ENCODE measurements at regions not wholly inside any gene's neighbourhood (a gene's known extent, or its start where the extent isn't known, plus 50 kb on each side); places are given as distances from the start of the nearest gene placed in this dataset.
"Not testable (repeated sequence)": the region's sequence is repeated elsewhere in the genome, so short reads cannot be mapped to it uniquely, and the experiment has no call there.

DNA sequence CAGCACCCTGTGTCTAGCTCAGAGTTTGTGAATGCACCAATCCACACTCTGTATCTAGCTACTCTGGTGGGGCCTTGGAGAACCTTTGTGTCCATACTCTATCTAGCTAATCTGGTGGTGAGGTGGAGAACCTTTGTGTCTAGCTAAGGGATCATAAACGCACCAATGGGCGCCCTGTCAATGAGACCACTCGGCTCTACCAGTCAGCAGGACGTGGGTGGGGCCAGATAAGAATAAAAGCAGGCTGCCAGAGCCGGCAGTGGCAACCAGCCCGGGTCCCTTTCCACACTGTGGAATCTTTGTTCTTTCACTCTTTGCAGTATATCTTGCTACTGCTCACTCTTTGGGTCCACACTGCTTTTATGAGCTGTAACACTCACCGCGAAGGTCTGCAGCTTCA, 699.7 kb downstream of the CDH18 start:
- not testable (repeated sequence) for H3K4me1 ChIP-seq (ENCODE audit: insufficient read depth, low read length); H3K9ac ChIP-seq (ENCODE audit: low read depth, low read length); H3K9me3 ChIP-seq (ENCODE audit: insufficient read depth, low read depth, low read length); H3K4me3 ChIP-seq (ENCODE audit: low read length); H3K27ac ChIP-seq (ENCODE audit: low read length); H3K36me3 ChIP-seq (ENCODE audit: insufficient read depth, low read depth, low read length); H3K27me3 ChIP-seq (ENCODE audit: insufficient read depth, low read length)

DNA sequence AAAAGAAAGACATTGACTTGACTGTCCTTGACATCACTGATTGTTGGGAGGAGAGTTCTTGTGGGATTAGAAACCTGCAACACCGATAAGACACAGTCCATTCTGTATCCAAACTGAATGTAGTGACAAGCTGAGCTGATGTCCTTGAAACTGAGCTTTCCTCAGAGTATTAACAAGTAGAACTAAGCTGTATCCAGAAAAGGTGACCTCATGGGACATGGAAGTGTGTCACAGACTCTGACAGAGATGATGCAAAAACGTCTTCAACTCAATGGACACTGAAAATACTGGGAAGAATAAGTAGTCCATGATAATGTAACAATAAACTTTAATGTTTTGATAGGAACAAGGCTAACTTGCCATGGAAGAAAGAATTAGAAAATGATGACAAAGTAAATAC, 690.1 kb downstream of the CDH18 start:
- H3K36me3 ChIP-seq (ENCODE audit: insufficient read depth, low read depth, low read length), result no peaks in the 10 kb centered on the region

DNA sequence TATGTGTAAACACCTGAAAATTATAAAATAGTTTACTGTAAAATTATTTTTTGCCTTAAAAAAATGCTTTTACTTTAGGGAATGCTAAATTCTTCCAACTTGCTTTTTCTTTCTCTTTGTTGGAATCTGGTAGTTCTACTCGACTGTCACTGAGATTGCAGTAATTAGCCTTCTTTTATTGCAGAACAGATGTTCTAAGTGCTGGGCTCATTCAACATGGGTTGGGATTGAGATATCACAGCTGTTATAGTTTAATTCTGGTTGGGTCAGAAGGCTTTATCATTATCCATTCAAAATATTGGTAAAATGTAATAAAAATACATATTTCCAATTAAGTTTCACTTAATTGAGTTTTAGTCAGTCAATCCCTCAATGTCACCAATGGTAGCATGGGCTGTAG, 686.7 kb downstream of the CDH18 start:
- no peak overlapping the region for H3K9ac ChIP-seq (ENCODE audit: low read depth, low read length)
- no peaks in the 10 kb centered on the region for H3K27me3 ChIP-seq (ENCODE audit: insufficient read depth, low read length)
- H3K9me3 ChIP-seq (ENCODE audit: insufficient read depth, low read depth, low read length), result no peaks in the 10 kb centered on the region
- H3K27ac ChIP-seq (ENCODE audit: low read length), result no peak overlapping the region
- H3K4me1 ChIP-seq (ENCODE audit: insufficient read depth, low read length), result no peaks in the 10 kb centered on the region; the same call in 1 of the 2 replicates
- H3K36me3 ChIP-seq (ENCODE audit: insufficient read depth, low read depth, low read length), result no peaks in the 10 kb centered on the region
- H3K4me3 ChIP-seq (ENCODE audit: low read length), result no peak overlapping the region

More for the DNA sequence above, 690.1 kb downstream of the CDH18 start:
- H3K27me3 ChIP-seq (ENCODE audit: insufficient read depth, low read length), result no peaks in the 10 kb centered on the region
- H3K9me3 ChIP-seq (ENCODE audit: insufficient read depth, low read depth, low read length), result no peaks in the 10 kb centered on the region
- H3K9ac ChIP-seq (ENCODE audit: low read depth, low read length), result no peak overlapping the region
- H3K4me1 ChIP-seq (ENCODE audit: insufficient read depth, low read length), result no peaks in the 10 kb centered on the region; the same call in 1 of the 2 replicates
- H3K4me3 ChIP-seq (ENCODE audit: low read length), result no peak overlapping the region
- H3K27ac ChIP-seq (ENCODE audit: low read length), result no peak overlapping the region

DNA sequence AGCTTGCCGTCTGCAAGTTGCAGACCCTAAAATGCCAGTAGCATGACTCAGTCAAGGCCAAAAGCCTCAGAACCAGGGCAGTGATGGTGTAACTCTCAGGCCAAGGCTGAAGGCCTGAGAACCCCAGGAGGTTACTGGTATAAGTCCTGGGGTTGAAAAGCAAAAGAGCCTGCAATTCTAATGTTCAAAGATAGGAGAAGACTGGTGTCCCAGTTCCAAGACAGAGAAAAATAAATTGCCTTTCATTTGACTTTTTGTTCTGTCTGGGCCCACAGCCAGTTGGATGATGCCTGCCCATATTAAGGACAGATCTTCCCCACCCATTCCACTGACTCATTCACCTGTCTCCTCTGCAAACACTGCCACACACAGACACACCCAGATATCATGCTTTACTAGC, 673.2 kb downstream of the CDH18 start:
- no peak overlapping the region for H3K27ac ChIP-seq (ENCODE audit: low read length)
- H3K9me3 ChIP-seq (ENCODE audit: insufficient read depth, low read depth, low read length), result peaks cover under 1% of the 10 kb centered on the region; the same call in 1 of the 2 replicates
- H3K27me3 ChIP-seq (ENCODE audit: insufficient read depth, low read length), result no peaks in the 10 kb centered on the region
- no peak overlapping the region for H3K9ac ChIP-seq (ENCODE audit: low read depth, low read length)
- H3K4me3 ChIP-seq (ENCODE audit: low read length), result no peak overlapping the region
- H3K4me1 ChIP-seq (ENCODE audit: insufficient read depth, low read length), result no peaks in the 10 kb centered on the region; the same call in 1 of the 2 replicates
- no peaks in the 10 kb centered on the region for H3K36me3 ChIP-seq (ENCODE audit: insufficient read depth, low read depth, low read length)

DNA sequence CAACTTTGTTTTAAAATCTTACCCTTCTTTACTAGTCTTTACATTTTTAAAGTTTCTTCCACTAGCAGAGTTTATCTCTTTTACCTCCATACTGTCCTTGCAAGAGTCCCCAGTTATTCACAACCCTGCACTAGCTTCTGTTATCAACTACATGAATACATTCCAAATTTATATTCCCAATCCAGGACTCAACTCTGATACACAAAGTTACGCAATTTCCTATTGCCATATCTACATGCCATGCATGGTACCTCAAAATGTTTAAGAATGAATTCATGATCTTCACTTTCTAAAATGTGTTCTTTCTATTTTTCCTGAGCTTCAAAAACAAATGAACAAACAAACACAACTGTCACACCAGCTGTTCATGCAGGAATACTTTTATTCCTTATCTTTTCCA, 668.7 kb downstream of the CDH18 start:
- Histone ChIP-seq H3K4me1 (ENCODE audit: insufficient read depth, low read length) (no peaks in the 10 kb centered on the region; the same call in 1 of the 2 replicates), H3K27me3 (ENCODE audit: insufficient read depth, low read length) (no peaks in the 10 kb centered on the region), H3K4me3 (ENCODE audit: low read length) (no peak overlapping the region), H3K36me3 (ENCODE audit: insufficient read depth, low read depth, low read length) (no peaks in the 10 kb centered on the region), H3K9ac (ENCODE audit: low read depth, low read length) (no peak overlapping the region), H3K9me3 (ENCODE audit: insufficient read depth, low read depth, low read length) (no peaks in the 10 kb centered on the region), H3K27ac (ENCODE audit: low read length) (no peak overlapping the region)

DNA sequence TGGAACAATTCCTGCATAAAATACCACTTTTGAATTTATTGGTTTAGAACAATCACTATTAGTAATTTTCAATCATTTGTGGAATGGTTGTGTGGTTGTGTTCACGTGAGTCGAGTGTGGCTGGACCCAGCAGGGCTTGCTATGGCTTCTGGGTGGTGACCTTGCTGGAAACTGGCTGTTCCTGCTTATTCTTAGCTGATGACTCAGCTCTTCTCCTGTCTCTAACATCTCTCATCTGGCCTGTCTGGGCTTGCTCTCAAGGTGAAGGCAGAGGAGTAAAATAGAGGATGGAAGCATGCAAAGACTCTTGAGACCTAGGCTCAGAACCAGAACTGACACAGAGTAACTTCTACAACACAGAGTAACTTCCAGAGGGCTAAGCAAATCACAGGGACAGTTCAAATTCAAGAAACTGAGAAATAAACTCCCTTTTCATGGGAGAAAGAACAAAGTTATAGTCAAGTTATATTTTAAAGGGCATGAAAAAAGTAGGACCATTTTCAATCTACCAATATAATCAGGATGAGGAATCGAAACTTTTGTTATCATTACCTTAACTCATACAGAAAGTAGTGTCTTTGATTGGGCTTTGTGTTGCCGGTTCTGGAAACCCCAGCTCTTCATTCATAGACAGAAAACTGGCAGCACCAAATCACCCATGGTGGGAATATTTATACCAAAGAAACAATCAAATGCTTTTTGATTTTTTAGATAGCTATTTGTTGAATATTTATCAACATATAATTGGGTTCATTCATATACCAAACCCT, 665.1 kb downstream of the CDH18 start:
- no peak overlapping the region for H3K9ac ChIP-seq (ENCODE audit: low read depth, low read length)
- no peaks in the 10 kb centered on the region; the same call in 1 of the 2 replicates for H3K4me1 ChIP-seq (ENCODE audit: insufficient read depth, low read length)
- H3K36me3 ChIP-seq (ENCODE audit: insufficient read depth, low read depth, low read length), result no peaks in the 10 kb centered on the region
- H3K9me3 ChIP-seq (ENCODE audit: insufficient read depth, low read depth, low read length), result no peaks in the 10 kb centered on the region
- no peak overlapping the region for H3K4me3 ChIP-seq (ENCODE audit: low read length)
- H3K27ac ChIP-seq (ENCODE audit: low read length), result no peak overlapping the region
- H3K27me3 ChIP-seq (ENCODE audit: insufficient read depth, low read length), result no peaks in the 10 kb centered on the region

DNA sequence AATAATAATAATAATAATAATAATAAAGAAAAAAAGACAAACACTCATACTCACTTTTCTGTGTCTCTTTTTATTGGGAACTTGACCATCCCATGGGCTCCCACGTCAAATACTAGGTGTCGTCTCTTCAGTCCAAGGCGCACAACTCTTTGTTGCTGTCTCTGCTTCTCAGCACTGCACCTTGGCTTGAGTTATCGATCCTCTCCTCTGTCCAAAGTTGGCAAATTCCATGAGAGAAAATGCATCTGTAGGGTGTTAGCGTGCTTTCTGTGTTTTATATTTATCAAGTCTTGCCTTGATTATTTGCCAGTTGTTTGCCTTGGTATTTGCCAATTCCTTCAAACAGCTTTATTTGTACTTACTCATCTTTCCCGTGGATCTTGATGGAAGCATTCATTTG, 653.7 kb downstream of the CDH18 start:
- Histone ChIP-seq H3K36me3 (ENCODE audit: insufficient read depth, low read depth, low read length) (no peaks in the 10 kb centered on the region), H3K27me3 (ENCODE audit: insufficient read depth, low read length) (no peaks in the 10 kb centered on the region), H3K4me3 (ENCODE audit: low read length) (no peak overlapping the region), H3K27ac (ENCODE audit: low read length) (no peak overlapping the region), H3K4me1 (ENCODE audit: insufficient read depth, low read length) (no peaks in the 10 kb centered on the region), H3K9ac (ENCODE audit: low read depth, low read length) (no peak overlapping the region), H3K9me3 (ENCODE audit: insufficient read depth, low read depth, low read length) (no peaks in the 10 kb centered on the region)

DNA sequence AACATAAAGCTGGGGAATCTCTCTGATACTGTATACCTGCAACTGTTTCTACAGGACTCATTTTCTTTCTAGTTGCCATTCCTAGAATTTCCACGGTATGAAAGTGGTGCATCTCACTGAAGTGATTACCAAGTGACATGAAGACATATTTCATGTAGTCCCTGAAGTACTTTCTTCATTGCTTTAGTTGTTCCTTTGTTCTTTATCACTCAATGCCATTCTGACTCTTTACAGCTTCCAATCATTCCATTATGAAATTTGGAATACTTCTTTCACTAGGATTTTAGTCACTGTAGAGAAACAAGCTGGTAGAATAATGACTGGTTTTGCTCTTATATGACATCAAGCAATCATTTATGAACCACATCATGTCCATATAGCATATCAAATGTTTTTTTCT, 645.1 kb downstream of the CDH18 start:
- H3K9me3 ChIP-seq (ENCODE audit: insufficient read depth, low read depth, low read length), result no peaks in the 10 kb centered on the region
- no peak overlapping the region for H3K27ac ChIP-seq (ENCODE audit: low read length)
- H3K27me3 ChIP-seq (ENCODE audit: insufficient read depth, low read length), result no peaks in the 10 kb centered on the region
- H3K9ac ChIP-seq (ENCODE audit: low read depth, low read length), result no peak overlapping the region
- H3K4me3 ChIP-seq (ENCODE audit: low read length), result no peak overlapping the region
- H3K36me3 ChIP-seq (ENCODE audit: insufficient read depth, low read depth, low read length), result no peaks in the 10 kb centered on the region
- H3K4me1 ChIP-seq (ENCODE audit: insufficient read depth, low read length), result no peaks in the 10 kb centered on the region

DNA sequence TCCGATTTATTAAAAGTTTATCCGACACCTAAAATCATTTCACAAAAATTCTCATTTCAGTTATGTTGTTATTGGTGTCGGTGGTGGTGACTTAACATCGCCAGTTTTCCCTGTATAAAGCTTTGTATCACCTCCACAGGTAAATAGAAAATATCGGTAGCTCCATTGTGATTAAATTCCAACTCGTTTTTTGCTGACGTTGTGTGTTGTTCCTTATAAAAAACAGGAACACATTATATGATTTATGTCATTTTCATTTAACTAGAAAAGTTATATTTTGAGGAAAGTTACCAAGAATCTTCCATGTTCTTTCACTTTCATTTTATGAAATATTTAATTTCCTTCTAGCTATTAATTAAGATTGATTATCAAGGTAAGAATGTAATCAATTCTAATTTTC, 635.9 kb downstream of the CDH18 start:
- no peaks in the 10 kb centered on the region for H3K4me1 ChIP-seq (ENCODE audit: insufficient read depth, low read length)
- H3K9me3 ChIP-seq (ENCODE audit: insufficient read depth, low read depth, low read length), result no peaks in the 10 kb centered on the region
- H3K9ac ChIP-seq (ENCODE audit: low read depth, low read length), result no peak overlapping the region
- no peak overlapping the region for H3K27ac ChIP-seq (ENCODE audit: low read length)
- no peak overlapping the region for H3K4me3 ChIP-seq (ENCODE audit: low read length)
- H3K27me3 ChIP-seq (ENCODE audit: insufficient read depth, low read length), result no peaks in the 10 kb centered on the region
- no peaks in the 10 kb centered on the region for H3K36me3 ChIP-seq (ENCODE audit: insufficient read depth, low read depth, low read length)

DNA sequence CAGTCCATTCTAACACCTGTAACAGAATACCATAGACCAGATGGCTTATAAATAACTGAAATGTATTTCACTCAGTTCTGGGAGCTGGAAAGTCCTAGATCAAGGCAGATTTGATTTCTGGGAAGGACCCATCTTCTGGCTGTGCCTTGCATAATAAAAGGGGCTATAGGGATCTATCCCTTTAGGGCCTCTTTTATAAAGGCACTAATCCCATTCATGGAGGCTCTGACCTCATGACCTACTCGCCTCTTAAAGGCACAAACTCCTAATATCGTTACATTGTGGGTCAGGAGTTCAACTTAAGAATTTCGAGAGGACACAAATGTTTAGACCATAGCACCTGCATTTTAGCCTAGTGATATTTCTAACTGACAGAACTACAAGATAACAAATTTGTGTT, 619.0 kb downstream of the CDH18 start:
- Histone ChIP-seq H3K9ac (ENCODE audit: low read depth, low read length) (no peak overlapping the region), H3K4me1 (ENCODE audit: insufficient read depth, low read length) (0 out of 2 replicates have a peak, but pooled peaks cover 5% of the 10 kb centered on the region)

DNA sequence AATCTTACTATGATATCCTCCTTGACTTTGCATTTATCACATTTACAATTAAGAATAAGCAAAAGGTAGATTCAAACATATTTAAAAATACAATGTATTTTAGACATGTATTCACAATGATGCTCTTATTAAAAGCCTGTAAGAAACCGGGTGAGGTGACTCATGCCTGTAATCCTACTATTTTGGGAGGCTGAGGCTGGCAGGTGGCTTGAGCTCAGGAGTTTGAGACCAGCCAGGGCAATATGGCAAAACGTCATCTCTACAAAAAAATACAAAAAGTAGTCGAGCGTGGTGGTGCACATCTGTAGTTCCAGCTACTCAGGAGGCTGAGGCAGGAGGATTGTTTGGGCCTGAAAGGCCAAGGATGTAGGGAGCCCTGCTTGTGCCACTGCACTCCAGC, 618.4 kb downstream of the CDH18 start:
- no peak overlapping the region for H3K4me3 ChIP-seq (ENCODE audit: low read length)
- no peaks in the 10 kb centered on the region for H3K9me3 ChIP-seq (ENCODE audit: insufficient read depth, low read depth, low read length)
- 0 out of 2 replicates have a peak, but pooled peaks cover 5% of the 10 kb centered on the region for H3K4me1 ChIP-seq (ENCODE audit: insufficient read depth, low read length)
- H3K27ac ChIP-seq (ENCODE audit: low read length), result no peak overlapping the region
- H3K36me3 ChIP-seq (ENCODE audit: insufficient read depth, low read depth, low read length), result no peaks in the 10 kb centered on the region
- H3K27me3 ChIP-seq (ENCODE audit: insufficient read depth, low read length), result no peaks in the 10 kb centered on the region
- H3K9ac ChIP-seq (ENCODE audit: low read depth, low read length), result no peak overlapping the region

More for the DNA sequence above, 619.0 kb downstream of the CDH18 start:
- Histone ChIP-seq H3K27ac (ENCODE audit: low read length) (no peak overlapping the region), H3K9me3 (ENCODE audit: insufficient read depth, low read depth, low read length) (no peaks in the 10 kb centered on the region), H3K4me3 (ENCODE audit: low read length) (no peak overlapping the region), H3K27me3 (ENCODE audit: insufficient read depth, low read length) (no peaks in the 10 kb centered on the region), H3K36me3 (ENCODE audit: insufficient read depth, low read depth, low read length) (no peaks in the 10 kb centered on the region)

DNA sequence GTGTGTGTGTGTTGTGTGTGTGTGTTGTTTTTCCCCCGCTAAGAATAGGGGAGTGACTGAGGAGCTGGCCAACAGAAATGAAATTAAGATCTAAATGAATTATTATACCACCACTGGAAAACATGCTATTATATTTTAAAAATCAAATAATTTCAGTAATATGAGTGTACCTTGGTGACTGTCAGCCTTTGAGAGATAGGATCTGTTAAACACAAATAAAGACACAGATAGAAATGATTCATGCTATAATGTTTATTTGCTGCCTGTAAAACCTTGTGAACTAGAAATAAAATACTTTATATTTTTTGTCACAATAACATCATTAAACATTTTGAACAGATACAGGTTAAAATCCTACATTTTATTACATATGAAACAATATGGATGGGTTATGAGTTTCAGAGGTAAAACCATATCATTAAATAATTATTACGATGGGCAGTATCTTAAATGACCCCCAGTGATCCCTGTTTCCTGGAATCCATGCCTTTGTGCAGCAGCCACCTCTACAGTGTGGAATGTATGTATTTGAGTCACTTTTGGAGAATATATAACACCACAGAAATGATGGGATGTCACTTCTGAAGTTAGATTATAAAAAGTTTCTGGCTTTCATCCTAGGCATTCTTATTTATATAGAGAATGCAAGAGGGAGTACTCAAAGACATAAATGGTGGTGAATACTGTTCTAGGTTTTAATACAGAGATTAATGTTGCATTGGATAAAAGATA, 617.2 kb downstream of the CDH18 start:
- no peak overlapping the region for H3K9ac ChIP-seq (ENCODE audit: low read depth, low read length)

More for the DNA sequence above, 617.2 kb downstream of the CDH18 start:
- Histone ChIP-seq H3K27ac (ENCODE audit: low read length) (no peak overlapping the region), H3K9me3 (ENCODE audit: insufficient read depth, low read depth, low read length) (no peaks in the 10 kb centered on the region), H3K4me3 (ENCODE audit: low read length) (no peak overlapping the region), H3K4me1 (ENCODE audit: insufficient read depth, low read length) (0 out of 2 replicates have a peak, but pooled peaks cover 5% of the 10 kb centered on the region), H3K27me3 (ENCODE audit: insufficient read depth, low read length) (no peaks in the 10 kb centered on the region), H3K36me3 (ENCODE audit: insufficient read depth, low read depth, low read length) (no peaks in the 10 kb centered on the region)

Measured in iPS-20b (cell line).